Caki2 (cell line): ENCODE measurements at regions not wholly inside any gene's neighbourhood (a gene's known extent, or its start where the extent isn't known, plus 50 kb on each side); places are given as distances from the start of the nearest gene placed in this dataset.

Source experiments
- DNase-seq: peaks from one replicate; pipeline ENCODE4 v3.0.0-alpha.2; 2015; ENCODE audit warnings: low read depth
- in situ Hi-C: cut with HindIII; loops from 2 replicates; pipeline ENCODE4 v1.10.0; 2016; ENCODE audit warnings: low sequenced_read_pairs, low pct_unique_long_range_greater_than_20kb, mixed read lengths

DNA sequence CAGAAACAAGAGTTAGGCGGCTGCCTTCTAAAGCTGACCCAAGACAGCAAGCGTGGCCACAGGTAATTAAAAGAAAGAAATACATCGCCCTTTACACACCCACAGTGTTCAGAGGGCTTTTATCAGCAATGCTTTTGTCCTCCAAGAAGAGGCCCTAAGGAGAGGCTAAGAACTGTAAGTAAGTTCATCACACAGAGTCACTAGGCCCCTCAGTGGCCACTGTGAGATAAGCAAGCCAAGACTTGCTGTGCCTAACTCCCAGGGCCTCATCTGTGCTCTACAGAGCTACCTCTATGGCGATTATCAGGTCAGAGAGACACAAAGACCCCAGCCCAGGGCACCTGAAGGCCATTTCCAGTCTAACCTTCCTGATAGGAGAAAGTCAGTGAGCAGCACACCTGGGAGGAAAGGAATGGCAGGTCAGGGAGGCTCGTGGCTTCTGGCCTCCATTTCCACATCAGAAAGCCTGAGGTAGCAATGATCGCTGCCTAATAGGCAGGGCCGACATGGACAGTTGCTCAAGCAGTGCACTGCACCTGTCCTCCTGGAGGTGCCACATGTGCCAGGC is 545.2 kb upstream of the CDH11 start:
- in situ Hi-C loops: no loop called here

DNA sequence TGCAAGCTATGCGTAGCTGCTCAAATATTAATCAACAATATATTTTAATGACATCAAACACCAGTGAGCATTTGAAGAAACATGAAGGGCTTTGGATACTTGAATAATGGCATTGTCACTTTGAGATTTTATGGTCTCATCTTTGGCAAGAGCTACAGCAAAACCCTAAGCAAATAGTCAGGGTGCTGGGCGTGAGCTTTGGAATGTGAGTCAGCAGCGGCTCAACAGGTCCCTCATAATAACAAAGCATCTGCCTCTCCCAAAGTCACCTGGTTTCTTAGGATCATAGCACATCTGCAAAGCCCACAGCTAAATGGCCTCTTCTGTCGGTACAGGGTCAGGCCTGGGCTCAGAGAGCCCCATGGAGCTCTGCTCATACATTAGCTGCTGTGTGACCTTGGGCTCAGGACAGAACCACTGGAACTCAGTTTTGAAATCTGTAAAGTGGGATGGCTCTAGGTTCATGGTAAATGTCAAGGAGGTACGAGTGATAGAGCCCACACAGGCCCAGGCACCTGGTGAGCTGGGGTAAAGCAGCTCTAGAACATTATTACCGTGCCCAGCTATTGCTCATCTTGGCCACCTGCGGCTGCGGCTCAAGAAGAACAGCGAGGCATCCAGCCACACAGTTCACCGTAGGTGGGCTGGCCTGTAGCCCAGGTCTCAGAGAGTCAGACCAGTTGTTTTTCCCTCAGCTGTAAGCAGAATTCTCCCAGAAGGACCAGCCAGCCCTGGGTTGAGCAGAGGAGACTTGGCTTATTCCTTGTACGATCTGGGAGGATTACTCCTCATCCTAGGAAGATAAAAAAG is 544.5 kb upstream of the CDH11 start:
- in situ Hi-C loops: no loop called here
- DNase-seq: no peak

More for the DNA sequence above, 545.2 kb upstream of the CDH11 start:
- DNase-seq: no peak

DNA sequence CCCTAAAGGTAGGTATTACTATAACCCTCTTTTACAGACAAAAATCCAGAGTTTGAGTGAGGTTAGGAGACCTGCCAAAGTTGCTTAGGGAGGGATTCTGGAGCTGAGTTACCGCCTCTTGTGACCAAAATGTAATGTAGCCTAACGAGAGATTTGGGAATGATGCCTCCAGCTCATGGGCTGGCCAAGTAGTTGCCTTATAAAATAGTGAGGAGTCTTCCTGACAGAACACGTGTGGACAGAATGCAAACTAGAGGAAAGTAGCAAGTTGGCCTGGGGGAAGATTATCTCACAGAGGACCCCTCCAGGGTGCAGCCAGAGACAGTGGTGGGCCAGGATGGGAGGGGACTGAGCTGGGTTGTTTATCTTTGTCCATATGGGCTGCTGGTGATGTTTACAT is 543.7 kb upstream of the CDH11 start:
- in situ Hi-C loops: no loop called here
- no peak for DNase-seq

DNA sequence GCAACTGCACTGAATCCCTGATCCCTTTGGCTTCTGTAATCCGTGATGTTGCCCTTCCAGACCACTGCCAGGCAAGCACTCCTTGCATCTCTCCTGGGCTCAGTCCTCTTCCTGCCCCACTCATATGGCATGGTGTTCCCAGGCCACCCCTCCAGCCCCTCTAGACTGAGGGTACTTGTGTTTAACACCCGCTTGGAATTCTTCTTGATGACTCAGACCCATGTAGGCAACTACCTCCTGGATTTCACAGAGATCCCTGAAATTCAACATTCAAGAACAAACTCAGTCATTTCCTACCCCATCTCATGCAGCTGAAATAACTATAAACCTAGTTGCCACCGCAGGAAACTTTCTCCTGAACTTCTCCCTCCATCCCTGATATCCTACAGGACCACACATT is 541.9 kb upstream of the CDH11 start:
- in situ Hi-C loops: no loop called here
- no peak for DNase-seq

DNA sequence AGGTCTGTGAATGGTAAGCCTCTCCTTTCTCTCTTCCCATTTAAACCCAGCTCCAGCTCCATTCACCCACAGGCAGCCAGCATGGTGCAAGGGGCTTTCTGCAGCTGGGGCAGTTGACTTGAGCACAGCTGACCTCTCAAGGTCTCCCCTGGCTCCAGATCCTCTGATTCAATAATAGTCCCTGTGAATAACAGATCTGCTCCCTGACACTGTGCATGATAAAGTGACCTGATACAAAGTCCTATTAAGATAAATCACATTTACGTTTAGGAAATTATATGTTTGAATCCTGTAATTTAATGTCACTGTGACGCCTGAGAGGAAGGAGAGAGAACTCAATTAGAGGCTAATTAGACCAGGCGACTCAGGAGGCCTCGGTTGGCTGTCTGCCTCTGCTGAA is 540.4 kb upstream of the CDH11 start:
- no peak for DNase-seq
- in situ Hi-C loops: no loop called here

DNA sequence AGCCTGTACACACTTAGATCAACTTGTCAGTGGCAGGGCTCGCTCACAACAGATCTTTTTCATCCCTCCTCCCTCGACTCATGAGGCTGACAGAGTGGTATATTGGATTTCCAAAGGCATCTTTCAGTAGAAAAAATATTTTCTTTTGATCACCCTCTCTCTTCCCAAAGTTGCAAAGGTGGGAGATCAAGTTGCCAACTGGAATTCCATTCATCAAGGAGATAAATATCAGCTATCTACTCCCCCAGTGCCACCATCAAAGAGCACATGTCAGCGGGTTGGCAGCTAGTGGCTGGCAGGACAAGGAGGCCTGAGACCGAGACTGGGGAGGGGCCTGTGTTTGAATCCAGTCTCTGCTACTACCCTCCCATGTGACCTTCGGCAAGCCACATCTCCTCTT is 539.7 kb upstream of the CDH11 start:
- in situ Hi-C loops: no loop called here
- no peak for DNase-seq

DNA sequence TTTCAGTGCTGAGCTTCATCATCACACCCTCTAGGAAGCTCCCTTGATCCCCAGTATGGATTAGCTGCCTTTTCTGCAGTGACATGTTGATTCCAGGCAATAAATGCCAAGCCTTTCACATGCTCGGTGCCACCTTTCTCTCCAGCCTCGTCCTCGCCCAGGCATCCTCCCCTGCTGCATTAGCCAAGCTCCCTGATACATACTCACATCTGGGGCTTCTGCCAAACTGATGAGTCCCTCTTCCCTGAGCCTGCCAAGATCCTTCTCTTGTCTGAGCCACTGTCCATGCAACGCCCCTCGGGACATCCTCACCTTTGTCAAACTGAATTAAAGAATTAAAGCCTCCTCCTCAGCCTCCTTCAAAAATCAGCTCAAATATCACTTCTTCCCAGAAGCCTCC is 538.5 kb upstream of the CDH11 start:
- in situ Hi-C loops: no loop called here
- DNase-seq: no peak

DNA sequence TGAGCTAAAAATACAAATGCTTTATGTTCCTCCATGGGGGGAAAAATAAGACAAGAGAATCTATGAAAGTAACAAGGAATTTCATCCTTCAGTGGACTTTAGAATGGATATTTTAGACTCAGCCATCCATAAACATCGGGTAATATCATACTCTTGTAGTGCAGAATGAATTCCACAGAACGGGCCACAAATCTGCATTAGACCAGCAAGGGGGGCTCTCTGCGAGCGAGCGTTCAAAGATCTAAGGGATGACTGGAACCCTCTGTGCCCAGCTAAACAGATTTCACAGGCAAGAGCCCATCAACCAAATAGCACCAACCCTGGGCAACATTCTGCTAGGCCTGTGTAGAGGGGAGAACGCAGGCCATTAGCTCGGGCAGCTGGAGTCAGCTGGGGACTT is 537.9 kb upstream of the CDH11 start:
- DNase-seq: no peak
- in situ Hi-C loops: no loop called here

DNA sequence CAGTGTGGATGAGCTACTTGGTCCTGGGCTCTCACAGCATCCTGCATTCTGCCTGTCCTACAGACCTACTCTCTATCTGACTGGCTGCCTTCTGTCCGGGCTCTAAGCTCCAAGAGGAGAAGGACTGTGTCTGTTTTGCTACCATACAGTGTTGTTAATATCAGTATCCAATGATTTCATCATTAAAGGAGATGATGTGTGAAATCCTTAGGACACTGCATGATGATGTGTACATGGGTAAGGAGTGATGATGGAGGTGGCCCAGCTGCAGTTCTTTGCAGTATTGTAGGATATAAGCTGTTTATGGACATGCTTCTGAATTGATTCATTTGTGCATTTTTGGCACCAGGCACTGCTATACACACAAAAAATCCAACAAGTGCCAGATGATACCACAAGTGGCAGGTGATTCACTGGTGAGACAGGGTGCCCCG is 536.9 kb upstream of the CDH11 start:
- in situ Hi-C loops: no loop called here
- no peak for DNase-seq

DNA sequence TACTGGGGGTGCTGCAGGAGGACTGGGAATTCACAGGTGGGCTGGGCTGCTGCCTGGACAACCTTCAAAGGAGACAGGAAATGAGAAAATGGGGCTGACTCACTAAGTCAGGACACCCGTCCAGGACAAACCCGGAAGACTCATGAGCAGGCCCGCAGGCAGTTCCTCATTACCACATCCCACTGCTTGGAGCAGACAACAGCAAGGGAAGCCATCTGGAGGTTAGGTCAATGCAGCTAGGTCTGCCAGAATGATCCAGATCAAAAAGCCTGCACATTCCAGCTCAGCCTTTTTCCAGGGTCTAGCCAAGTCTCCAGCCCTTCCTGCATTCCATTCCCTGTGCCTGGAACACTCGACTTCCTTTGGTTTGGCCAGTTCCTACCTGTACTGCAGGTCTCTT is 536.5 kb upstream of the CDH11 start:
- in situ Hi-C loops: no loop called here

DNA sequence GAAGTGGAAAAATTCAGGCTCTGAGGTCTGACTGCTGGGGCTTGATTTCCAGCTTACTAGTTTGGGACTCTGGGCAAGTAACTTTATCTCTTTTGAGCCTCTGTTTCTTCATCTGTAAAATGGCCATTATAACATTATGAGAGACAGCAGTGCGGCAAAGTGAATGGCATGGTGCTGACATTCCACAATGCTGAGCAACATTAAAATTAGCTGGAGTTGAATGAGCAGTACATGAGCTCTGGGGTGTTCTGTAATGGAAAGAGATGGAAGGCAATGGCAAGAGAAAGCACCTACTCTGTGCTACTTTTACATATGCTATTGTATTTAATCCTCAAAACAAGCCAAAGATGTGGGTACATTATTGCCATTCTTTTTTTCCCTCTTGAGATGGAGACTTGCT is 535.7 kb upstream of the CDH11 start:
- DNase-seq: no peak
- in situ Hi-C loops: no loop called here

More for the DNA sequence above, 536.5 kb upstream of the CDH11 start:
- DNase-seq: no peak

DNA sequence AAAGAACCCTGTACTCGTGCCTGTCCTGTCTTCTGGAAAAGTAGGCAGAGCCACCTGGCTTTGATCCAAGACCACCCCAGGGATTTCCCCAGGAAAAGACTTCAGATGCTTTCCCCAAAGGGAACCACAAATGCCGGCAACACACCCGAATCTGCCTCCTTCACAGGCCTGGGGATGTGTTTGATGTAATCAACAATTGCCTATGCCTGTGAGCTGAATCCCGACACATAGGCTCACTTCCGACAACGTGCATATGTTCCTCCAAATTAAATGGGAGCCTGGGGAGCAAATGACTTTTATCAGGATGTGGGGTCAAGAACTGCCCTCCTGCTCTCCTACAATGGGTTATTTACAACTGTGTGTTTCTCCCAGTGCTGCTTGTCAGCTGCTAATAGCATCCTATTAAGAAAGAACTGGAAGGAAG is 535.2 kb upstream of the CDH11 start:
- no peak for DNase-seq
- in situ Hi-C loops: no loop called here

DNA sequence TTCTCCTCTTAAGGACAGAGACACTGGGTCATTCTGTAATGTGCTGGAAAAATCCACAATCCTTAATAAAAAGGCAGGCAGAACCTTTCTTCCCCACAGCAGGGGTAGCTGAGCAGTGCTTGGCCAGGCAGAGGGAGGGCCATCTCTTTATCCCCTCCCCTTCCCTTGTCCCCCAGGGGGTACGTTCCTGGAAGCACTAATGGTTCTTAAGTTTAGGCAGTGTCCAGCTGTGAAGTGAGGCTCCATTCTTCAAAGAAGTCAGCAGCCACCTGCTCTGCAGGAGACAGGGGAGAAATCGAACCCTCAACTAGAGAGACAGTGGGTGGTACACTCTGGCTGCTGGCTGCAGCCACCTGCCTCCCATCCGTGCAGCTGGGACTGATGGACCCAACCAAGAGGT is 533.9 kb upstream of the CDH11 start:
- in situ Hi-C loops: no loop called here
- no peak for DNase-seq

DNA sequence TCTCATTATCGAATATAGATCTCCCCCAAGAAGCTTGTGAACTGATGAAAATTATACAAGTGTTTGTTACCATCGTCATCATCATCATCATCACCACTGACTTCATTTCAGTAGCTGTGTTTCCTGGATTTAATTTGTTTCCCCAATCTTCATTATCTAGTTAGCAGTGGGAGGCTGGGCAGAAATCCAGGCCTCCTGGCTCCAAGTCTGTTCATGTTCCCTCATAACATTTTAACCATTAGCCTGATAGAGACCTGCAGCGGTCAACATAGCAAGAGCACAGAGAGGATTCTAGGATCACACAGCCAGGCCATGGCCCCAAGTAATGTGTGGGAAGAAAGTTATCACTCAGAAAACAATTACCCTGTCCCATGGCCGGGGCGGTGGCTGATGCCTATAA is 526.2 kb upstream of the CDH11 start:
- in situ Hi-C loops: no loop called here

DNA sequence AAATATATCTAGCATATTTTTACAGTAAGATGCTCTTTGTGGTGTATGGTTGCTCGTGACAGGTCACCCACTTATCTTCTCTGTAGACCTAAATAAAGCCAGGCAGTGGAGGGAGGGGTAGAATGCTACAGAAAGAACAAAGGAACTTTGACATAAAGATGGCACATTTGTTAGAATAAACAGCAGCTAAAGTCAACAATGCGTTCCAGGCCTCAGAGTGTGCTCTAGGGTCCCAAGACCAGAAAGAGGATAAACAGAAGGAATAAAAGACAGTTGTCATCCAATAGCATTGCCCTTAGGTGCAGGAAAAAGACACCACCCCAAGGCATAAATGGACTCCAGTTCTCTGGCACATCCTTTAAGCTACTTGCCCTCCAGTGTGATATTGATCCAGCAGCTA is 523.0 kb upstream of the CDH11 start:
- no peak for DNase-seq
- in situ Hi-C loops: no loop called here

More for the DNA sequence above, 526.2 kb upstream of the CDH11 start:
- DNase-seq: no peak

DNA sequence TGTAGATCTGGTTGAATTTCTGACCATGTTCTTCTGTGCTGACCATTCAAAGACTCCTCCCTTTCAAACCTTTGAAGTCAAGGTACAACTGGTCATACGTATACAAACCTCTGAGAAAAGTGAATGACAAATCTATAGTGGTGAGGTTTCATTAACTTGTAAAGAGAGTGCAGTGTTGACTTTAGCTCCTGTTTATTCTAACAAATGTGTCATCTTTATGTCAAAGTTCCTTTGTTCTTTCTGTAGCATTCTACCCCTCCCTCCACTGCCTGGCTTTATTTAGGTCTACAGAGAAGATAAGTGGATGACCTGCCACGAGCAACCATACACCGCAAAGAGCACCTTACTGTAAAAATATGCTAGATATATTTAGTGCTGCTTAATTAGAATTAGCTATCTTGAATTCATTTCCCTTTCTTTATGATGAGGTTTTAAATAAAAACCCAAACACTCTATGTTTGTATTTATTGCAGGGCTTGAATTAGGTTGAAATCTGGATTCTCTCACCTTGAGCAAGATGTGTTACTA is 520.0 kb upstream of the CDH11 start:
- in situ Hi-C loops: no loop called here
- no peak for DNase-seq

DNA sequence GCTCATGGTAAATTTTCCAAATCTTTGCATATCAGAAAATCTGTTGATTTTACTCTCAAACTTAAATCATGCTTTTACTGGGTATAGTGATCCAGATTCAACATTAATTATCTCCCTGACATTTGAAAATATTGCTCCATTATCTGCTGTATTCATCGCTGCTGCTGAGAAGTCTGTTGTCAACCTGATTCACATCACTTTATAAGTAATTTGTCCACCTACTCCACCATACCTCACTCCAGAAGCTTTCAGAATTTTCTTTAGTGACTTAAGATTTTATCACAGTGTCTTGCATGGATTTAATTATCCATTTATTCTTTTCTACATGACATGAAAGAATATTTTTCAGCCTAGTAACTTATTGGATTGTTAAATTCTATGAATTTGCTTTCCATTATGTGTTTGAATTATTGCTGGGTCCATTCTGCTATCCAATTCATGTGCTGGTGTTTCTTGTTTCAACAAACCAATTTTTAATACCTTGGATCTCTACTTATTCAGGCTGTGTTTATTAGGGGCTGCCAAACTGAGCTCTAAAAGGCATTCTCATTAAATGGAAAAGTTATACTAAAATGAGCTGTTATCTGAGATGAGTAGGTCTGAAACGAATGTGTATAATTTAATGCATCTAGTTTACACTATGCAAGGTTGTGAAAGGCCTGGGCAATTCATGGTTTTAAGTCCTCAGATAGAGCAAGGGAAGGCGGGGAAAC is 519.3 kb upstream of the CDH11 start:
- DNase-seq: no peak

DNA sequence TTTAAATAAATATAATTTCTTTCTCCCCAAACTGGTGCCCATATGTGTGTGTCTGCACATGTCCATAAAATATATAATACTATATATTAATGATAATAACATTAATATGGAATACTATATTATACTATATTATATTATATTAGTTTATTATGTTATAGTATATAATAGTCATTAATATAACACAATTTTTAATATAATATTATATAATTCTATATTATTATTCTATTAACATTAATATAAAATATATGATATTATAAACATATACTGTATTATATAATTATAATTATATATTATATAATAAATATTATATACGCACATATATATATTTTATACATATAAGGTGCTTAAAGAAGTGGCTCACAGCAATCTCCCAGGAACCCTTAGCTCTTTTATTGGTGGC is 513.0 kb upstream of the CDH11 start:
- in situ Hi-C loops: no loop called here
- DNase-seq: no peak

More for the DNA sequence above, 519.3 kb upstream of the CDH11 start:
- in situ Hi-C loops: no loop called here

DNA sequence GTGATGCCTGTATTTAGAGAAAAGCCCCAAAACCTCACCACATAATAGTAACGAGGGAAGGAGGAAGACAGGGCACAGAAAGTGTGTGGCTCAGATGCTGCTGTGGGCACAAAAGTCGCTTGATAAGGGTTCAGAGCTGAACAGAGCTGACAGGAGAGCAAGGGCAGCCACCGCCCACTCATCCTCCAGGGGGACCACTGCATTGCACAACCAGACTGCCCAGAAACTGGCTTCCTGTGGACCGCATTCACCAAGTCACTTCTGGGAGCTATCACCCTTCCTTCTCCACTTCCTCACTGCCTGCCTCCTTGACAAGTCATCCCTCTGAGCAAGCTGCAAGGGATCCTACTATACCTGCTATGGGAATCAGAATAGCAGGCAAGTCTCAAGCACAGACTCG is 512.4 kb upstream of the CDH11 start:
- in situ Hi-C loops: no loop called here

More for the DNA sequence above, 512.4 kb upstream of the CDH11 start:
- DNase-seq: no peak
